ENCODE measurements at regions not wholly inside any gene's neighbourhood (a gene's known extent, or its start where the extent isn't known, plus 50 kb on each side); places are given as distances from the start of the nearest gene placed in this dataset.

- no peak overlapping the region for H3K27ac ChIP-seq
- TF ChIP-seq CTCF (IDR thresholded peaks at IDR 0.05), result no peak
- no peaks in the 10 kb centered on the region for H3K36me3 ChIP-seq
- DNase-seq (ENCODE audit: low spot score in 2 of 2), result no peak
- no peak overlapping the region for H3K4me3 ChIP-seq
- H3K4me1 ChIP-seq, result no peaks in the 10 kb centered on the region
- no peaks in the 10 kb centered on the region for H3K9me3 ChIP-seq
- intact Hi-C loops (cut with DNase I), result no loop called here
- no peaks in the 10 kb centered on the region for H3K27me3 ChIP-seq
These were observed 173.4 kb upstream of the KITLG start for GRCh38 chr12:88753707-88754106.

GRCh38 chr12:88753066-88753465 is 172.8 kb upstream of the KITLG start:
- intact Hi-C loops (cut with DNase I), result no loop called here
- TF ChIP-seq CTCF (IDR thresholded peaks at IDR 0.05), result no peak
- no peaks in the 10 kb centered on the region for H3K9me3 ChIP-seq
- no peaks in the 10 kb centered on the region for H3K36me3 ChIP-seq
- no peaks in the 10 kb centered on the region for H3K27me3 ChIP-seq
- no peak for DNase-seq (ENCODE audit: low spot score in 2 of 2)
- no peak overlapping the region for H3K27ac ChIP-seq
- no peak overlapping the region for H3K4me3 ChIP-seq
- no peaks in the 10 kb centered on the region for H3K4me1 ChIP-seq

GRCh38 chr12:88752183-88752582 is 171.9 kb upstream of the KITLG start:
- Histone ChIP-seq H3K4me1 (no peaks in the 10 kb centered on the region), H3K36me3 (no peaks in the 10 kb centered on the region), H3K4me3 (no peak overlapping the region), H3K27me3 (no peaks in the 10 kb centered on the region), H3K9me3 (no peaks in the 10 kb centered on the region), H3K27ac (no peak overlapping the region)
- no peak for DNase-seq (ENCODE audit: low spot score in 2 of 2)
- TF ChIP-seq CTCF (IDR thresholded peaks at IDR 0.05), result no peak
- intact Hi-C loops (cut with DNase I), result no loop called here

- DNase-seq (ENCODE audit: low spot score in 2 of 2), result no peak
- no peak overlapping the region for H3K4me3 ChIP-seq
- H3K4me1 ChIP-seq, result no peaks in the 10 kb centered on the region
- no peaks in the 10 kb centered on the region for H3K27me3 ChIP-seq
- H3K36me3 ChIP-seq, result no peaks in the 10 kb centered on the region
- intact Hi-C loops (cut with DNase I), result no loop called here
- no peak for TF ChIP-seq CTCF (IDR thresholded peaks at IDR 0.05)
- no peaks in the 10 kb centered on the region for H3K9me3 ChIP-seq
- H3K27ac ChIP-seq, result no peak overlapping the region
These were observed 170.7 kb upstream of the KITLG start for GRCh38 chr12:88750867-88751543.

GRCh38 chr12:88746386-88746785 is 166.1 kb upstream of the KITLG start:
- Histone ChIP-seq H3K27ac (no peak overlapping the region), H3K9me3 (no peaks in the 10 kb centered on the region), H3K4me3 (no peak overlapping the region), H3K27me3 (no peaks in the 10 kb centered on the region), H3K4me1 (no peaks in the 10 kb centered on the region), H3K36me3 (no peaks in the 10 kb centered on the region)
- intact Hi-C loops (cut with DNase I), result no loop called here
- DNase-seq (ENCODE audit: low spot score in 2 of 2), result no peak
- no peak for TF ChIP-seq CTCF (IDR thresholded peaks at IDR 0.05)
